ENCODE measurements at regions not wholly inside any gene's neighbourhood (a gene's known extent, or its start where the extent isn't known, plus 50 kb on each side); places are given as distances from the start of the nearest gene placed in this dataset.

- Histone ChIP-seq H3K4me3 (no peak overlapping the region), H3K27ac (no peak overlapping the region), H4K20me1 (ENCODE audit: insufficient read depth, poor library complexity, severe bottlenecking) (no peaks in the 10 kb centered on the region), H3K9me3 (ENCODE audit: low read depth) (no peaks in the 10 kb centered on the region), H2AFZ (no peak overlapping the region), H3K36me3 (replicated peaks; ENCODE audit: insufficient read depth, low read depth) (no peaks in the 10 kb centered on the region), H3K9me2 (replicated peaks; ENCODE audit: insufficient read depth) (no peaks in the 10 kb centered on the region), H3K27me3 (peaks cover 8% of the 10 kb centered on the region), H3K4me2 (no peak overlapping the region), H3K4me1 (ENCODE audit: insufficient read depth) (no peaks in the 10 kb centered on the region), H3K79me2 (no peaks in the 10 kb centered on the region)
- TF ChIP-seq, protein P1, sequence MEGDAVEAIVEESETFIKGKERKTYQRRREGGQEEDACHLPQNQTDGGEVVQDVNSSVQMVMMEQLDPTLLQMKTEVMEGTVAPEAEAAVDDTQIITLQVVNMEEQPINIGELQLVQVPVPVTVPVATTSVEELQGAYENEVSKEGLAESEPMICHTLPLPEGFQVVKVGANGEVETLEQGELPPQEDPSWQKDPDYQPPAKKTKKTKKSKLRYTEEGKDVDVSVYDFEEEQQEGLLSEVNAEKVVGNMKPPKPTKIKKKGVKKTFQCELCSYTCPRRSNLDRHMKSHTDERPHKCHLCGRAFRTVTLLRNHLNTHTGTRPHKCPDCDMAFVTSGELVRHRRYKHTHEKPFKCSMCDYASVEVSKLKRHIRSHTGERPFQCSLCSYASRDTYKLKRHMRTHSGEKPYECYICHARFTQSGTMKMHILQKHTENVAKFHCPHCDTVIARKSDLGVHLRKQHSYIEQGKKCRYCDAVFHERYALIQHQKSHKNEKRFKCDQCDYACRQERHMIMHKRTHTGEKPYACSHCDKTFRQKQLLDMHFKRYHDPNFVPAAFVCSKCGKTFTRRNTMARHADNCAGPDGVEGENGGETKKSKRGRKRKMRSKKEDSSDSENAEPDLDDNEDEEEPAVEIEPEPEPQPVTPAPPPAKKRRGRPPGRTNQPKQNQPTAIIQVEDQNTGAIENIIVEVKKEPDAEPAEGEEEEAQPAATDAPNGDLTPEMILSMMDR (IDR thresholded peaks at IDR 0.05; ENCODE audit: poor library complexity) = no peak
- TF ChIP-seq EZH2 (IDR thresholded peaks at IDR 0.05; ENCODE audit: borderline replicate concordance) = no peak
- no peak for TF ChIP-seq EZH2phosphoT487 (IDR thresholded peaks at IDR 0.05; ENCODE audit: low read depth, severe bottlenecking, unreplicated experiment)
- DNase-seq (ENCODE audit: low spot score) = no peak
- 99% methylated on average over 3 of the region's 3 CpGs for WGBS (ENCODE audit: low lambda C conversion rate, missing lambda C conversion rate)
Observed at GRCh38 chr14:87799400-87799799, 193.6 kb downstream of the GALC start.

DNA sequence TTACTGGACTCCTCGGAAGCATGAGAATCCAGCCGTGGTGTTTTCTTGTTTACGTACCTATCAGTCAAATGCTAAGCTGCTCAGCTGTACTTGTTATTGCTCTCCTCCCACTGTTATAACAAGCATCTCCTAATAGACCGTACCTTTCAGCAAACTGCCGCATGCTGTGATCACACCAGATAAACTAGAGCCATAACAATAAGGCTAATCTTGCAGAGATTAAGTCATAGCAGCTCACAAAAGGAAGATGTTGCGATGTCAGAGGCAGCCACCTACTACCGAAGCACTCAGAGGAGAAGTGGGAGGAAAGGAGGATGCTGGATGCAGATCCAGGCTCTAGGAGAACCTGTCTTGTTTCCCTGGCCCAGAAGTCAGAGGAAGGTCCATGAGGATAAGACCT is 196.0 kb downstream of the GALC start:
- Histone ChIP-seq H2AFZ (no peak overlapping the region), H3K4me1 (ENCODE audit: insufficient read depth) (no peaks in the 10 kb centered on the region), H4K20me1 (ENCODE audit: insufficient read depth, poor library complexity, severe bottlenecking) (no peaks in the 10 kb centered on the region), H3K36me3 (replicated peaks; ENCODE audit: insufficient read depth, low read depth) (no peaks in the 10 kb centered on the region), H3K79me2 (no peaks in the 10 kb centered on the region), H3K4me3 (no peak overlapping the region), H3K27ac (no peak overlapping the region), H3K9me3 (ENCODE audit: low read depth) (no peaks in the 10 kb centered on the region), H3K4me2 (no peak overlapping the region), H3K27me3 (peaks cover 8% of the 10 kb centered on the region), H3K9me2 (replicated peaks; ENCODE audit: insufficient read depth) (no peaks in the 10 kb centered on the region)
- TF ChIP-seq EZH2 (IDR thresholded peaks at IDR 0.05; ENCODE audit: borderline replicate concordance) (no peak), EZH2phosphoT487 (IDR thresholded peaks at IDR 0.05; ENCODE audit: low read depth, severe bottlenecking, unreplicated experiment) (no peak)
- TF ChIP-seq, protein P1 (IDR thresholded peaks at IDR 0.05; ENCODE audit: poor library complexity) = no peak
- DNase-seq (ENCODE audit: low spot score) = no peak
- 49% methylated on average over 7 of the region's 7 CpGs for WGBS (ENCODE audit: low lambda C conversion rate, missing lambda C conversion rate)

GRCh38 chr14:87794561-87794960 is 198.4 kb downstream of the GALC start:
- Histone ChIP-seq H4K20me1 (ENCODE audit: insufficient read depth, poor library complexity, severe bottlenecking) (no peaks in the 10 kb centered on the region), H3K4me3 (no peak overlapping the region), H2AFZ (no peak overlapping the region), H3K27ac (no peak overlapping the region), H3K4me2 (no peak overlapping the region), H3K9me3 (ENCODE audit: low read depth) (no peaks in the 10 kb centered on the region), H3K9me2 (replicated peaks; ENCODE audit: insufficient read depth) (no peaks in the 10 kb centered on the region), H3K27me3 (peaks cover 8% of the 10 kb centered on the region), H3K79me2 (no peaks in the 10 kb centered on the region), H3K4me1 (ENCODE audit: insufficient read depth) (no peaks in the 10 kb centered on the region), H3K36me3 (replicated peaks; ENCODE audit: insufficient read depth, low read depth) (no peaks in the 10 kb centered on the region)
- DNase-seq (ENCODE audit: low spot score) = no peak
- WGBS (ENCODE audit: low lambda C conversion rate, missing lambda C conversion rate) = 91% methylated on average over 2 of the region's 2 CpGs
- TF ChIP-seq EZH2 (IDR thresholded peaks at IDR 0.05; ENCODE audit: borderline replicate concordance) (no peak), EZH2phosphoT487 (IDR thresholded peaks at IDR 0.05; ENCODE audit: low read depth, severe bottlenecking, unreplicated experiment) (no peak)
- TF ChIP-seq, protein P1 (IDR thresholded peaks at IDR 0.05; ENCODE audit: poor library complexity) = no peak

GRCh38 chr14:87785897-87786296 is 207.1 kb downstream of the GALC start:
- Histone ChIP-seq H3K4me2 (no peak overlapping the region), H4K20me1 (ENCODE audit: insufficient read depth, poor library complexity, severe bottlenecking) (no peaks in the 10 kb centered on the region), H3K79me2 (no peaks in the 10 kb centered on the region), H3K27ac (peak overlapping the region; percentile 13), H3K4me1 (ENCODE audit: insufficient read depth) (no peaks in the 10 kb centered on the region), H3K9me3 (ENCODE audit: low read depth) (no peaks in the 10 kb centered on the region), H3K36me3 (replicated peaks; ENCODE audit: insufficient read depth, low read depth) (no peaks in the 10 kb centered on the region), H3K4me3 (no peak overlapping the region), H3K27me3 (no peaks in the 10 kb centered on the region), H3K9me2 (replicated peaks; ENCODE audit: insufficient read depth) (no peaks in the 10 kb centered on the region), H2AFZ (no peak overlapping the region)
- TF ChIP-seq EZH2 (IDR thresholded peaks at IDR 0.05; ENCODE audit: borderline replicate concordance) = no peak
- TF ChIP-seq EZH2phosphoT487 (IDR thresholded peaks at IDR 0.05; ENCODE audit: low read depth, severe bottlenecking, unreplicated experiment) = no peak
- TF ChIP-seq, protein P1 (IDR thresholded peaks at IDR 0.05; ENCODE audit: poor library complexity) = no peak
- no peak for DNase-seq (ENCODE audit: low spot score)
- 81% methylated on average over 3 of the region's 3 CpGs for WGBS (ENCODE audit: low lambda C conversion rate, missing lambda C conversion rate)

All from hepatocyte (in vitro differentiated cells).